ENCODE measurements at regions not wholly inside any gene's neighbourhood (a gene's known extent, or its start where the extent isn't known, plus 50 kb on each side); places are given as distances from the start of the nearest gene placed in this dataset.
"Not testable (repeated sequence)": the region's sequence is repeated elsewhere in the genome, so short reads cannot be mapped to it uniquely, and the experiment has no call there.

DNA sequence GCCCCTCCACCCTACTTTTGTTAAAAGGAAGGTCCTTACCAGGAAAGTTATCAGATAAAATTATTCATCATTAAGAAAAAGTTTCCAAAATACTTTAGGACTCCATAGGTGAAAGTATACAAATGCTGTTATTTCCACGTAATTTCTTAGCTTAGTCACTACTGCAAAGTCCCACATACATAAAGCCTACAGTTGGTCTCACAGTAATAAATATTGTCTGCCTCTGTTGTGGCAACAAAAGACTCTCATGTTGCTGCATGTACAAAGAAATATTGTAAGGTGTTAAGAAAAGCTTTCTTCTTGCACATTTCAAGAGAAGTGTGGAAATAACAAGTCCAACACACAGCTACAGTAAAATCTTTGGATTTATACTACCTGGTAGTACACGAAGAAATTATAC lies 102.4 kb upstream of the DST start:
- no peak for DNase-seq (ENCODE audit: low read depth in 2 of 2)

DNA sequence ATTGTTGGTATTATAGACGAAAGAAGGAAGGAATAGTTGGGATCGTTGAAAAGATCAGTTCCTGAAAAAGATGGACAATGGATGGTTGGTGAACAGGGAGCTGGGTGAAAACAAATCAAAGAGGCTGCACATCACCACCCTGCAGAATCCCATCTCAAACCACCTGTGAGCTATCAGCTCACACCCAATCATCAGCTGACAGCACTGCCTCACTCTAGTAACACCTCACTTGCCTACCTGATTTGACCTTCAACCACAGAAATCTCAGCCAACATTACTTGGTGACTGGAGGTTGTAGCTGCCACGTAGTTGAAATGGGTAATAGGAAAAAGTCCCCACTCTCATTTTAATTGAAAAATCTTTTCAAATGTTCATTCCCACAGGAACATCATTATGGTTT lies 101.8 kb upstream of the DST start:
- no peak for DNase-seq (ENCODE audit: low read depth in 2 of 2)

DNA sequence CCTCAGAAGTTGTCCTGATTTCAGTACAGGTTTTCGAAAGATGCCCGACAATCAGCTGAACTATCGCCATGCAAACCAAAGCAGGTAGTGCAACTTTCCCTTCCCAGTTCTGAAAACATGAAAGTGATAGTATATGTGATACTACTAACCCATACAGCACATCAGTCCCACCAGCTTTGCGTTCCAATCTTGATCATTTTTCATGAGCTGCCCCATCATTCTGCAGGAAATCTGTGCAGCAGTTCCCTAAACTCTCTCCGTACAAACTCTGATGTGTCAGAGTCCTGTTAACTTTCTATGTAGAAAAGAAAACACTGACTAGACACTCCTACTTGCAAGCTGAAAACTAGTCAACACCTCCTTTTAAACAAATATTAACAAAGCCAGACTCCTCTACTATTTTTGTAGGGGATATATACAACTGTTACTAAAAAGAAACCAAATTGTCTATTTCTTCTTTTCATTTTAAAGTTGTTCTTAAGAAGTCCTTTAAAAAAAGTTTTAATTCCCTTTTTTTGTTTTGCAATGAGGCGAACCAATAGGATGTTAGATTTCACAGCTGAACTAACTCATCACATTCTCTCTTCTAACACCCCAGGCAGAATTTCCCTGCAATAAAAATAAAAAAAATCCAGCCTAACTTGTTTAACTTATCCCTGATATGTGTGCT lies 99.6 kb upstream of the DST start:
- DNase-seq (ENCODE audit: low read depth in 2 of 2) = no peak

DNA sequence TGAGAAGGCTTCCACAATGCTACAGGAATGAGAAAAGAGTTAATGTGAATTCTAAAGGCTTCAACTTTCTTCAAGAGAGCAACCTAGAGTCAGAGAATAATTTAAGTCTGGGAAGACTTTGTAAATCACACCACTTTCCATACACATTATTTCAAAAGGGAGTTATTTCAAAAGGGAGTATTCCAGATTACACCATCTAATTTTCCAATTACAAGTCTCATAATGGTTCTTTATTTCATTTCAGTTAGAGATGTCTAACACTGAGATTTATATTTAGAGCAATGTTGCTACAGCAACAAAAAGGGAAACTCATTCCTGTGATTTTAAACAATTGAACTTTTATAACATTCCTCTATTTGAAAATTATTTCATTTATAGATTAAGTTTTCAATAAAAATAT lies 98.8 kb upstream of the DST start:
- DNase-seq (ENCODE audit: low read depth in 2 of 2) = no peak

DNA sequence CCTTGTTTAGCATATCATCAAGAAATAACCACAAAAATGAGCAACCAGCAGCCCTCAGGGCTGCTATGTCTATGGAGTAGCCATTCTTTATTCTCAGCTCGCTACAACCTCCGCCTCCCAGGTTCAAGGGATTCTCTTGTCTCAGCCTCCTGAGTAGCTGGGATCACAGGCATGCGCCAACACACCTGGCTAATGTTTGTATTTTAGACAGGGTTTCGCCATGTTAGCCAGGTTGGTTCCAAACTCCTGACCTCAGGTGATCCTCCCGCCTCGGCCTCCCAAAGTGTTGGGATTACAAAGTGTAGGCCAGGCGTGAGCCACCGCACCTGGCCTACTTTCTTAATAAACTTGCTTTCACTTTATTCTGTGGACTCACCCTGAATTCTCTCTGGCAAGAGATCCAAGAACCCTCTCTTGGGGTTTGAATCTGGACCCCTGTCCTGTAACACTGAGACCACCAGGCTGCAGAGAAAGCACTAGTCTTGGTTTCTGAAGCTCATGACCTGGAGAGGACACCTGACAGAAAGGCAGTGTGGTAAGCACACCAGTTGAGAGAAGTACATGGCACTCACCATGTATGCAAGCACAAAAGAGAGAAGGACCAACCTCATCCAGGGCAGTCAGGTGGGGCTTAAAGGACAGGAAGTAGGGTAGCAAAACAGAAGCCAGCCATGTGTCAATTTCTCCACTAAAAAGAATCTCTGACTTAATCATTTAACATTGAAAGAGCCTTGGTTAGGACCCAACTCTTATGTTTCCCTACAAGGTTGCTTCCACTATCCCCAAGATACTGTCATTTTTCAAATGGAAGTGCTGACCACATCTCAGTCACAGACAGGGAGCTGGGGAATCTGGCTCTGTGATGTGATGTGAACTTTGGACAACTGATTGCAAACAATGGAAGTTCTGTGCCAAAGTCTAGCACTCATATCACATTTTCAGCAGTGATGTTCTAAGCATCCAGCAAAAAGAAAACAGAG lies 97.4 kb upstream of the DST start:
- DNase-seq (ENCODE audit: low read depth in 2 of 2) = no peak

DNA sequence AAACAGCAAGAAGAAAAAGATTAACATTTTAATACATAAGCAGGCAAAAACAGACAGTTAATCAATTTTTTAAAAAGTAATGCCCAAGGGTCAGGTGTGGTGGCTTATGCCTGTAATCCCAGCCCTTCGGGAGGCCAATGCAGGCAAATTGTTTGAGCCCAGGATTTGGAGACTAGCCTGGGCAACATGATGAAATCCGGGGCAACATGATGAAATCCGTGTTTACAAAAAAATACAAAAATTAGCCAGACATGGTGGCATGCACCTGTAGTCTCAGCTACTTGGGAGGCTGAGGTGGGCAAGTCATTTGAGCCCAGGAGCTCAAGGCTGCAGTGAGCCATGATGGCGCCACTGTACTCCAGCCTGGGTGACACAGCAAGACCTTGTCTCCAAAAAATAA lies 94.1 kb upstream of the DST start:
- DNase-seq (ENCODE audit: low read depth in 2 of 2) = no peak

DNA sequence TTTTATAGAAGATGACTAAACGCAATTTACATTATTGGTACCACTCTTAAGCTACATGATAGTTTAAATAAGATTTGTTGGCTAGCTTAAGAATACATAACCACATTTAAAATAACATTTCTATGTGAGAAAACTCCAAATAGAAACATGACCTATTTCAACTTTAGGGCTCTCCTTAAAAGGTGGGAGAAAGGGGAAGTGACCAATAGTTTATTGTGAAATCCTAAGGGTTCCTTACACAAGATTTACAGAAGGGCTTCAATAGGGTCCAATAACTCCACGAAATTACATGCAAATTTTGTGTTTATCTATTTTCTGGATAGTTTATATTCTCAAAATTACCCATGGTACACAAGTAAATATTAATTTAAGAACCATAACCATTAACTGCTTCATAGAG lies 91.6 kb upstream of the DST start:
- no peak for DNase-seq (ENCODE audit: low read depth in 2 of 2)

DNA sequence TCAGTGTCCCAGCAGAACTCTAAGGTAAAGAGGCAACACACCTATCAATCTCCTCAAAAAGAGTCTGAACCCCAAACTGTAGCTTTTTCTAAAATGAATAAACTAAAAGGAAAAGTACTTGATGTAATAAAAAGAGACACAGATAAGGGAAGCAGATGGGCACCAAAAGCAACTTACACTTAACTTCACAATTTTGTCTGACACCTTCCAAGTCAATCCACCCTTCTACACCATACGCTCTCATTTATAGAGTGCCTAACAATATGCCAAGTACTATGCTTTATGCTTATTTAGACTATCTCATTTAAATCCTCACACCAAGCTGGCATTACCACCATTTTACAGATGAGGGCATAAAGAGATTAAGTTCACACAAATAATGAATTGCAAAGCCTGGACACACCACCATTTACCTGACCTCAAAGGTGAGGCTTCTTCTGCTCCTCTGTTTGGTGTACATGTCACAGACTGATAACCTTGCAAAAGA lies 90.6 kb upstream of the DST start:
- DNase-seq (ENCODE audit: low read depth in 2 of 2) = no peak

DNA sequence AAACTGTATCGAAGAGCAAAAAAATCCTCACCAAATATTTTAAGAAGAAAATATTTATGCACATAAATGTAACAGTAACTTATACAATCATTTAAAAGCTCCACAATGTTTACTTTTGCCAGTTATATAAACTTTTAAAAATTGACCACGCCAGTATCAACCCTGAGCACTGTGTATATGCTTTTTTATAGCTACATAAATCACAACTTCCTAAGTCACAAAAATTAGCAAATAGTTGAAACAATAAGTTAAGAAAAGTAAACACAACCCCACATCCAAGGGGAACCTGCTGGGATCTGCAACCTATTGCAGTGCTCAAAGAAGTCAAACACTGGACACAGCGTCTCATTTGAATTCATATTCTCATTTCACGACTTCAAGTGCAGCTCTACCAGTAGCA lies 89.8 kb upstream of the DST start:
- no peak for DNase-seq (ENCODE audit: low read depth in 2 of 2)

GRCh38 chr6:56730663-56731529 lies 88.2 kb upstream of the DST start:
- no peak for DNase-seq (ENCODE audit: low read depth in 2 of 2)

GRCh38 chr6:56729719-56730118 lies 87.0 kb upstream of the DST start:
- DNase-seq (ENCODE audit: low read depth in 2 of 2) = no peak

DNA sequence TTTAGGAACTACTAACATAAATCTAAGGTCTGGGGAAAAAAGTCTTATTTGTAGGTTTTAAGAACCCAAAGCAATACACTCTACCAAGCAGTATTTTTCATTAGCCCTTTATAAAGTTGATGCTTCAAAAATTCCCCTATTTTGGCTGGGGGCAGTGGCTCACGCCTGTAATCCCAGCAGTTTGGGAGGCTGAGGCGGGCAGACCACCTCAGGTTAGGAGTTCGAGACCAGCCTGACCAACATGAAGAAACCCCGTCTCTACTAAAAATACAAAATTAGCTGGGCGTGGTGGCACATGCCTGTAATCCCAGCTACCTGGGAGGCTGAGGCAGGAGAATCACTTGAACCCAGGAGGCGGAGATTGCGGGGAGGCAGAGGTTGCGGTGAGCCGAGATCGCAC lies 86.5 kb upstream of the DST start:
- not testable (repeated sequence) for DNase-seq (ENCODE audit: low read depth in 2 of 2)

DNA sequence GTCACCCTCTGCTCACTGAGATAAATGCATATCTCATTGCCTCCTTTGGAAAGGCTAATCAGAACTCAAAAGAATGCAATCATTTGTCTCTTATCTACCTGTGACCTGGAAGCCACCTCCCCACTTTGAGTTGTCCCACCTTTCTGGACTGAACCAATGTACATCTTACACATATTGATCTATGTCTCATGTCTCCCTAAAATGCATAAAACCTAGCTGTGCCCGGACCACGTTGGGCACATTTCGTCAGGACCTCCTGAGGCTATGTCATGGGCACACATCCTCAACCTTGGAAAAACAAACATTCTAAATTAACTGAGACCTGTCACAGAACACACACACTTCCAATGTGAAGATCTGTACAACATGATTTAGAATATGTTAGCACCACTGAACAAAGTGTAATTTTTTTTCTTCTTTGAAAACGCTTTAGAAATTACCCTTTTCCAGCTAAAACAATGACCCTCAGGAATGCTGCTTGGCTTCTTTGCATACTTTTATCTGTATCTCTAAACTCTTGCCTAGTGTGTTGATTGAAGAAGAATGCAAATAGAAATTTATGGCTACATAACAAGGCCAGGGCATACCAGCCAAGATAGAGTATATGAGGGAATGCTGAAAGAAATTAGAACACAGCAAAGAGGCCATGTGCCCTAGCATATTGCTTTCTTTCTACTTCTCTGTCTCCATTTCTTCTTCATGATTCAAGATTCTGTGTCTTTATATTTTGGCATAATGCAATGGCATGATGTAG lies 84.6 kb upstream of the DST start:
- no peak for DNase-seq (ENCODE audit: low read depth in 2 of 2)

GRCh38 chr6:56725254-56725653 lies 82.6 kb upstream of the DST start:
- no peak for DNase-seq (ENCODE audit: low read depth in 2 of 2)

- DNase-seq (ENCODE audit: low read depth in 2 of 2) = no peak
These were observed 81.8 kb upstream of the DST start for GRCh38 chr6:56724455-56724854.

DNA sequence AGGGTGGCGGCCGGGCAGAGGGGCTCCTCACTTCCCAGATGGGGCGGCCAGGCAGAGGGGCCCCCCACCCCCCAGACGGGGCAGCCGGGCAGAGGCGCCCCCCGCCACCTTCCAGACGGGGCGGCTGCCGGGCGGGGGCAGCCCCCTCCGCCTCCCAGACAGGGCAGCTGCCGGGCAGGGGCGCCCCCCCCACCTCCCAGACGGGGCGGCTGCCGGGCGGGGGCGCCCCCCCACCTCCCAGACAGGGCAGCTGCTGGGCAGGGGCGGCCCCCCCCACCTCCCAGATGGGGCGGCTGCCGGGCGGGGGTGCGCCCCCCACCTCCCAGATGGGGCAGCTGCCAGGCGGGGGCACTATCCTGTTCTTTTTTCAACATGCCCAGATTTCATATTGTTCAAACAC lies 78.2 kb upstream of the DST start:
- no peak for DNase-seq (ENCODE audit: low read depth in 2 of 2)

DNA sequence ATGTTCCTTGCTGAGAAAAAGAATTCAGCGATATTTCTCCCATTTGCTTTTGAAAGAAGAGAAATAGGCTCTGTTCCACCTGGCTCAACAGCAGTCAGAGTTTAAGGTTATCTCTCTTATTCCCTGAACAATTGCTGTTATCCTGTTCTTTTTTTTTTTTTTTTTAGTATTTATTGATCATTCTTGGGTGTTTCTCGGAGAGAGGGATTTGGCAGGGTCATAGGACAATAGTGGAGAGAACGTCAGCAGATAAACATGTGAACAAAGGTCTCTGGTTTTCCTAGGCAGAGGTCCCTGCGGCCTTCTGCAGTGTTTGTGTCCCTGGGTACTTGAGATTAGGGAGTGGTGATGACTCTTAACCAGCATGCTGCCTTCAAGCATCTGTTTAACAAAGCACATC lies 77.5 kb upstream of the DST start:
- not testable (repeated sequence) for DNase-seq (ENCODE audit: low read depth in 2 of 2)

DNA sequence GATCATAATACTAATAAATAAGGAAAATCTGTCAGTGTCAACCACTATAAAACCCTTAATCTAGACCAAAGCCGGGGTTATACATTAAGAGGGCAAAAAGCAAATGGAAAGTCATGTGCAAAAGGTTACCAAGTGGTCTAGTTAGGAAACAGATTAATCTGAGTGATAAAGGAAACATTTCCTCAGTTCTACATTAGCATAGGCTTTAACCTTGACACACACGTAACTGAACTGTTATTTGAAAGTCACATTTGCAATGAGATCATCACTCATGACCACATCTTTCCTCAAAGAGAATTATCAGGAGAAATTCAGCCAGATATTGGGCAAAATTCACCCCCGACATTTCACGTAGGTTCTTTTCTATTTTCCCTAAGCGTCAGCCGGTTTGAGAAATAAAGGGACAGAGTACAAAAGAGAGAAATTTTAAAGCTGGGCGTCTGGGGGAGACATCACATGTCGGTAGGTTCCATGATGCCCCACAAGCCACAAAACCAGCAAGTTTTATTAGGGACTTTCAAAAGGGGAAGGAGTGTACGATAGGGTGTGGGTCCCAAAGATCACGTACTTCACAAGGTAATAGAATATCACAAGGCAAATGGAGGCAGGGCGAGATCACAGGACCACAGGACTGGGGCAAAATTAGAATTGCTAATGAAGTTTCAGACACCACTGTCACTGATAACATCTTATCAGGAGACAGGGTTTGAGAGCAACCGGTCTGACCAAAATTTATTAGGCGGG lies 76.8 kb upstream of the DST start:
- DNase-seq (ENCODE audit: low read depth in 2 of 2) = not testable (repeated sequence)

GRCh38 chr6:56718236-56718635 lies 75.5 kb upstream of the DST start:
- no peak for DNase-seq (ENCODE audit: low read depth in 2 of 2)

GRCh38 chr6:56716229-56716628 lies 73.5 kb upstream of the DST start:
- DNase-seq (ENCODE audit: low read depth in 2 of 2) = no peak

DNA sequence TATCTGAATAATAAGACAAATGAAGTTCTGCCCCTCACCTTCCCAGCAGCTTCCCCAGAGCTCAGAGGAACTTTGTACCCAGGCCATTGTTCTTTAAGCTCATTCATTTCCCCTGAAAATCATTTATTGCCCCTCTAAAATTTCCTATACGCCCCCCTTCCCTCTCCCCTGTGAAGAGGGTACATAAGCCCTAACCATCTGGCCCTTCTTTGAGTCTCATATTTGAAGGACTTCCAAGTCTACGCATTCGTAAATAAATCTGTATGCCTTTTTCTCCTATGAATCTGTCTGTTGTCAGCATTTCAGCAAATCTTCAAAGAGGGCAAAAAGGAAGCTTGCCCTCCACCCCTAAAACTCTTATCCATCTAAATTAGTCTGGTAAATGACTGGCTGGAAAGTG lies 73.1 kb upstream of the DST start:
- DNase-seq (ENCODE audit: low read depth in 2 of 2) = no peak

All from stimulated activated CD8-positive, alpha-beta memory T cell treated with anti-CD3 and anti-CD28 coated beads, Interleukin-15, amount 100 ng/mL, for 4 hours (primary cell).